GM18858 (cell line): ENCODE measurements at regions not wholly inside any gene's neighbourhood (a gene's known extent, or its start where the extent isn't known, plus 50 kb on each side); places are given as distances from the start of the nearest gene placed in this dataset.

Experiments
- ATAC-seq: cut with Tn5 transposase; IDR thresholded peaks from one replicate; pipeline ENCODE4 v1.9.1; 2021; ENCODE audit not compliant: unreplicated experiment

GRCh38 chr21:35853321-35854239 lies 206.7 kb downstream of the SETD4 start:
- no peak for ATAC-seq

- no peak for ATAC-seq
Observed at GRCh38 chr21:35852820-35853219, 207.5 kb downstream of the SETD4 start.

- no peak for ATAC-seq
Observed at GRCh38 chr21:35850542-35851103, 209.7 kb downstream of the SETD4 start.

GRCh38 chr21:35850029-35850428 lies 210.3 kb downstream of the SETD4 start:
- no peak for ATAC-seq

GRCh38 chr21:35849144-35849543 lies 211.2 kb downstream of the SETD4 start:
- ATAC-seq: no peak

GRCh38 chr21:35843911-35844667 lies 216.2 kb downstream of the SETD4 start:
- ATAC-seq: no peak

- ATAC-seq: no peak
Observed at GRCh38 chr21:35840949-35841348, 219.4 kb downstream of the SETD4 start.

GRCh38 chr21:35840197-35840799 lies 220.0 kb downstream of the SETD4 start:
- no peak for ATAC-seq

GRCh38 chr21:35838987-35839763 lies 221.2 kb downstream of the SETD4 start:
- ATAC-seq: no peak

- ATAC-seq: no peak
Observed at GRCh38 chr21:35838350-35838749, 222.0 kb downstream of the SETD4 start.

GRCh38 chr21:35833991-35834390 lies 226.3 kb downstream of the SETD4 start:
- ATAC-seq: no peak

- no peak for ATAC-seq
Observed at GRCh38 chr21:35833388-35833787, 226.9 kb downstream of the SETD4 start.

GRCh38 chr21:35831230-35831629 lies 229.1 kb downstream of the SETD4 start:
- no peak for ATAC-seq

- no peak for ATAC-seq
Observed at GRCh38 chr21:35829067-35829466, 231.3 kb downstream of the SETD4 start.

GRCh38 chr21:35828161-35828560 lies 232.2 kb downstream of the SETD4 start:
- no peak for ATAC-seq

GRCh38 chr21:35827004-35827403 lies 233.3 kb downstream of the SETD4 start:
- ATAC-seq: no peak

- ATAC-seq: no peak
Observed at GRCh38 chr21:35825370-35826353, 234.7 kb downstream of the SETD4 start.

GRCh38 chr21:35824136-35824535 lies 236.2 kb downstream of the SETD4 start:
- no peak for ATAC-seq

GRCh38 chr21:35819134-35819533 lies 241.2 kb downstream of the SETD4 start:
- no peak for ATAC-seq
